ENCODE measurements at regions not wholly inside any gene's neighbourhood (a gene's known extent, or its start where the extent isn't known, plus 50 kb on each side); places are given as distances from the start of the nearest gene placed in this dataset.

GRCh38 chr6:16033214-16033613 is 95.7 kb upstream of the MYLIP start:
- Histone ChIP-seq H3K4me3 (ENCODE audit: low read depth, low read length) (no peak overlapping the region), H3K27me3 (ENCODE audit: control insufficient read depth, insufficient read depth, low read length) (no peaks in the 10 kb centered on the region), H3K36me3 (ENCODE audit: control insufficient read depth, insufficient read depth, low read length) (no peaks in the 10 kb centered on the region)
- ChIA-PET POLR2A (no interaction called here), CTCF (no interaction called here)
- DNase-seq (ENCODE audit: low read depth): no peak
- no peak for TF ChIP-seq CTCF (IDR thresholded peaks at IDR 0.05; ENCODE audit: insufficient read depth, low read depth, low read length)

GRCh38 chr6:16031278-16031981 is 97.5 kb upstream of the MYLIP start:
- no peak for TF ChIP-seq CTCF (IDR thresholded peaks at IDR 0.05; ENCODE audit: insufficient read depth, low read depth, low read length)
- Histone ChIP-seq H3K4me3 (ENCODE audit: low read depth, low read length) (no peak overlapping the region), H3K27me3 (ENCODE audit: control insufficient read depth, insufficient read depth, low read length) (no peaks in the 10 kb centered on the region), H3K36me3 (ENCODE audit: control insufficient read depth, insufficient read depth, low read length) (no peaks in the 10 kb centered on the region)
- CTCF ChIA-PET: no interaction called here
- DNase-seq (ENCODE audit: low read depth): no peak
- POLR2A ChIA-PET: no interaction called here

- TF ChIP-seq CTCF (IDR thresholded peaks at IDR 0.05; ENCODE audit: insufficient read depth, low read depth, low read length): no peak
- POLR2A ChIA-PET: no interaction called here
- no peak for DNase-seq (ENCODE audit: low read depth)
- CTCF ChIA-PET: no interaction called here
- H3K36me3 ChIP-seq (ENCODE audit: control insufficient read depth, insufficient read depth, low read length): no peaks in the 10 kb centered on the region
- H3K4me3 ChIP-seq (ENCODE audit: low read depth, low read length): no peak overlapping the region
- H3K27me3 ChIP-seq (ENCODE audit: control insufficient read depth, insufficient read depth, low read length): no peaks in the 10 kb centered on the region
These were observed 99.9 kb upstream of the MYLIP start for GRCh38 chr6:16028966-16029365.

DNA sequence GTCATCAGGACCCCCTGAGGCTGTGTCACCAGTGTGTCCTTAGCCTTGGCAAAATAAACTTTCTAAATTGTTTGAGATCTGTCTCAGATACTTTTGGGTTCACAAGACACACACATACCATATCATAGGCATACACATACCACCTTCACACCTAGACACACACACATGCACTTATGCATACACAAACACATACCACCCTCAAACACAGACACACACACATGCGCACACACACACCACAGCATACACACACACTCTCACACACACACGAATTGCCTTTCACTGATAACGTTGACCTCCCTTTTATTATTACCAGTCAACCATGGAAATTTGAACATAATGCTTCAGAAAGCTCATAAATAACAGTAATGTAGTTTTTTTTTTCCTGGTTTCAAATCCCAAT is 108.6 kb upstream of the MYLIP start:
- ChIA-PET CTCF (no interaction called here), POLR2A (no interaction called here)
- Histone ChIP-seq H3K36me3 (ENCODE audit: control insufficient read depth, insufficient read depth, low read length) (no peaks in the 10 kb centered on the region), H3K27me3 (ENCODE audit: control insufficient read depth, insufficient read depth, low read length) (no peaks in the 10 kb centered on the region), H3K4me3 (ENCODE audit: low read depth, low read length) (no peak overlapping the region)
- no peak for TF ChIP-seq CTCF (IDR thresholded peaks at IDR 0.05; ENCODE audit: insufficient read depth, low read depth, low read length)
- no peak for DNase-seq (ENCODE audit: low read depth)

- ChIA-PET POLR2A (no interaction called here), CTCF (no interaction called here)
- no peak for TF ChIP-seq CTCF (IDR thresholded peaks at IDR 0.05; ENCODE audit: insufficient read depth, low read depth, low read length)
- H3K4me3 ChIP-seq (ENCODE audit: low read depth, low read length): no peak overlapping the region
- DNase-seq (ENCODE audit: low read depth): no peak
- no peaks in the 10 kb centered on the region for H3K27me3 ChIP-seq (ENCODE audit: control insufficient read depth, insufficient read depth, low read length)
- no peaks in the 10 kb centered on the region for H3K36me3 ChIP-seq (ENCODE audit: control insufficient read depth, insufficient read depth, low read length)
These were observed 109.4 kb upstream of the MYLIP start for GRCh38 chr6:16019462-16019861.
